ENCODE measurements at regions not wholly inside any gene's neighbourhood (a gene's known extent, or its start where the extent isn't known, plus 50 kb on each side); places are given as distances from the start of the nearest gene placed in this dataset.

GRCh38 chr11:41988951-41989572 lies 529.6 kb upstream of the LRRC4C start:
- DNase-seq (ENCODE audit: low read depth): no peak
- TF ChIP-seq, protein P1, sequence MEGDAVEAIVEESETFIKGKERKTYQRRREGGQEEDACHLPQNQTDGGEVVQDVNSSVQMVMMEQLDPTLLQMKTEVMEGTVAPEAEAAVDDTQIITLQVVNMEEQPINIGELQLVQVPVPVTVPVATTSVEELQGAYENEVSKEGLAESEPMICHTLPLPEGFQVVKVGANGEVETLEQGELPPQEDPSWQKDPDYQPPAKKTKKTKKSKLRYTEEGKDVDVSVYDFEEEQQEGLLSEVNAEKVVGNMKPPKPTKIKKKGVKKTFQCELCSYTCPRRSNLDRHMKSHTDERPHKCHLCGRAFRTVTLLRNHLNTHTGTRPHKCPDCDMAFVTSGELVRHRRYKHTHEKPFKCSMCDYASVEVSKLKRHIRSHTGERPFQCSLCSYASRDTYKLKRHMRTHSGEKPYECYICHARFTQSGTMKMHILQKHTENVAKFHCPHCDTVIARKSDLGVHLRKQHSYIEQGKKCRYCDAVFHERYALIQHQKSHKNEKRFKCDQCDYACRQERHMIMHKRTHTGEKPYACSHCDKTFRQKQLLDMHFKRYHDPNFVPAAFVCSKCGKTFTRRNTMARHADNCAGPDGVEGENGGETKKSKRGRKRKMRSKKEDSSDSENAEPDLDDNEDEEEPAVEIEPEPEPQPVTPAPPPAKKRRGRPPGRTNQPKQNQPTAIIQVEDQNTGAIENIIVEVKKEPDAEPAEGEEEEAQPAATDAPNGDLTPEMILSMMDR (conservative IDR thresholded peaks at IDR 0.05; ENCODE audit: low read depth, low read length): no peak

GRCh38 chr11:41989823-41990380 lies 530.5 kb upstream of the LRRC4C start:
- no peak overlapping the region for H3K4me3 ChIP-seq (ENCODE audit: low read depth, low read length)
- TF ChIP-seq, protein P1 (conservative IDR thresholded peaks at IDR 0.05; ENCODE audit: low read depth, low read length): no peak

More at GRCh38 chr11:41988951-41989572, 529.6 kb upstream of the LRRC4C start:
- no peak overlapping the region for H3K4me3 ChIP-seq (ENCODE audit: low read depth, low read length)

DNA sequence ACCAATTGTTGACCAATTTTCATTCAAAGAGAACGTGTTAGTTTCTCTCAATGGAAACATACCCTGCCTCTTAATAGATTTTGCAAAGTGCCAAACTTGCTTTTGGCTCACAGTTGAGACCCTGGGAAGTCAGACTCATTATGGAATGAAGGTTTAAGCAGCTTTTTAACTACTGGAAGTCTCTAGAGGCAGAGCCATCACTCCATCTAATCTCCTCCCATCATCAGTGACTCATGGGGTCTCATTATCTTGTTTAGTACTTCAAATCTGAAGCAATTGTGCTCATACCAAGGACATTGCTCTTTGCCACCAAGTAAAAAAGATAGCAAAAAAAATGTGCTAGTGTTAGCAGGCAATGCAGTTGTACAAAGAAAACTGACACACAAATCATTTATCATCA lies 537.1 kb upstream of the LRRC4C start:
- no peak overlapping the region for H3K4me3 ChIP-seq (ENCODE audit: low read depth, low read length)
- TF ChIP-seq, protein P1 (conservative IDR thresholded peaks at IDR 0.05; ENCODE audit: low read depth, low read length): no peak
- DNase-seq (ENCODE audit: low read depth): no peak

More at GRCh38 chr11:41989823-41990380, 530.5 kb upstream of the LRRC4C start:
- no peak for DNase-seq (ENCODE audit: low read depth)

GRCh38 chr11:41997844-41998401 lies 538.5 kb upstream of the LRRC4C start:
- TF ChIP-seq, protein P1 (conservative IDR thresholded peaks at IDR 0.05; ENCODE audit: low read depth, low read length): no peak
- no peak for DNase-seq (ENCODE audit: low read depth)
- no peak overlapping the region for H3K4me3 ChIP-seq (ENCODE audit: low read depth, low read length)

- DNase-seq (ENCODE audit: low read depth): no peak
- H3K4me3 ChIP-seq (ENCODE audit: low read depth, low read length): no peak overlapping the region
- TF ChIP-seq, protein P1 (conservative IDR thresholded peaks at IDR 0.05; ENCODE audit: low read depth, low read length): no peak
Observed at GRCh38 chr11:41999066-41999465, 539.6 kb upstream of the LRRC4C start.

DNA sequence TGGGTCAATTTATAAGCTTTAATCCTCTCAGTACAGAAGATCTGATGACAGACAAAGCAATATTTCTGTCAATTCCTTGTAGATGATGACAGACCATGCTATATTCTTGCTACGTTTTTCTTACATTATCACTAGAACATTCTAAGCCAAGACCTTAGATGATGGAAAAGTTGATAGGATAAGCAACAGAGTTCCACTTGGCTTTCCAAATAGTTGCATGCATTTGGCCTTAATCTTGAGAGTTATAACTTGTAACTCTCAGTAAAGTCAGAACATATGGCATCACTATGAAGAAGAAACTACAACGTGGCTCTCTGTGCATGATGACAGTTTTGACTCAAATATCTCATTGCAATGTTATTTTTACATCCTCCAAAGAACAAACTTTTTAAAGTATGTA lies 544.3 kb upstream of the LRRC4C start:
- TF ChIP-seq, protein P1 (conservative IDR thresholded peaks at IDR 0.05; ENCODE audit: low read depth, low read length): no peak
- no peak overlapping the region for H3K4me3 ChIP-seq (ENCODE audit: low read depth, low read length)
- no peak for DNase-seq (ENCODE audit: low read depth)

- no peak overlapping the region for H3K4me3 ChIP-seq (ENCODE audit: low read depth, low read length)
- TF ChIP-seq, protein P1 (conservative IDR thresholded peaks at IDR 0.05; ENCODE audit: low read depth, low read length): no peak
Observed at GRCh38 chr11:42006766-42007165, 547.3 kb upstream of the LRRC4C start.

More at GRCh38 chr11:42006766-42007165, 547.3 kb upstream of the LRRC4C start:
- no peak for DNase-seq (ENCODE audit: low read depth)
